ENCODE measurements at regions not wholly inside any gene's neighbourhood (a gene's known extent, or its start where the extent isn't known, plus 50 kb on each side); places are given as distances from the start of the nearest gene placed in this dataset.

GRCh38 chr13:80035096-80035495 lies 305.8 kb downstream of the SPRY2 start:
- 45 to 49% (median 45%) methylated on average over 1 of the region's 1 CpG for WGBS, 3 donors
- TF ChIP-seq EP300 (IDR thresholded peaks at IDR 0.05) (no peak), POLR2A (IDR thresholded peaks at IDR 0.05) (no peak), CTCF (IDR thresholded peaks at IDR 0.05) (no peak)
- H3K27ac ChIP-seq, result no peak overlapping the region
- DNase-seq, result no peak
- H3K9me3 ChIP-seq, result no peaks in the 10 kb centered on the region
- no peaks in the 10 kb centered on the region for H3K36me3 ChIP-seq
- no peaks in the 10 kb centered on the region for H3K27me3 ChIP-seq
- no peaks in the 10 kb centered on the region for H3K4me1 ChIP-seq (ENCODE audit: insufficient read depth)
- intact Hi-C loops (cut with DNase I), result no loop called here
- H3K4me3 ChIP-seq, result no peak overlapping the region

- no peaks in the 10 kb centered on the region for H3K4me1 ChIP-seq (ENCODE audit: insufficient read depth)
- no peaks in the 10 kb centered on the region for H3K9me3 ChIP-seq
- H3K36me3 ChIP-seq, result no peaks in the 10 kb centered on the region
- no peak for DNase-seq
- WGBS, 3 donors, result 92 to 96% (median 96%) methylated on average over 2 of the region's 2 CpGs
- no peak overlapping the region for H3K27ac ChIP-seq
- no peak overlapping the region for H3K4me3 ChIP-seq
- intact Hi-C loops (cut with DNase I), result no loop called here
- no peaks in the 10 kb centered on the region for H3K27me3 ChIP-seq
- no peak for TF ChIP-seq EP300 (IDR thresholded peaks at IDR 0.05)
- no peak for TF ChIP-seq POLR2A (IDR thresholded peaks at IDR 0.05)
- TF ChIP-seq CTCF (IDR thresholded peaks at IDR 0.05), result no peak
Observed at GRCh38 chr13:80033951-80034350, 307.0 kb downstream of the SPRY2 start.

- H3K36me3 ChIP-seq, result no peaks in the 10 kb centered on the region
- no peaks in the 10 kb centered on the region for H3K27me3 ChIP-seq
- intact Hi-C loops (cut with DNase I), result no loop called here
- no peak for DNase-seq
- no peak for TF ChIP-seq CTCF (IDR thresholded peaks at IDR 0.05)
- TF ChIP-seq POLR2A (IDR thresholded peaks at IDR 0.05), result no peak
- no peak for TF ChIP-seq EP300 (IDR thresholded peaks at IDR 0.05)
- H3K4me3 ChIP-seq, result no peak overlapping the region
- WGBS, 3 donors, result 43 to 69% (median 59%) methylated on average over 1 of the region's 1 CpG
- H3K27ac ChIP-seq, result no peak overlapping the region
- H3K4me1 ChIP-seq (ENCODE audit: insufficient read depth), result no peaks in the 10 kb centered on the region
- no peaks in the 10 kb centered on the region for H3K9me3 ChIP-seq
Observed at GRCh38 chr13:80033286-80033685, 307.6 kb downstream of the SPRY2 start.

- Histone ChIP-seq H3K4me1 (ENCODE audit: insufficient read depth) (no peaks in the 10 kb centered on the region), H3K27me3 (no peaks in the 10 kb centered on the region), H3K27ac (no peak overlapping the region), H3K4me3 (no peak overlapping the region), H3K36me3 (no peaks in the 10 kb centered on the region), H3K9me3 (no peaks in the 10 kb centered on the region)
- 47 to 56% (median 52%) methylated on average over 3 of the region's 3 CpGs for WGBS, 3 donors
- intact Hi-C loops (cut with DNase I), result no loop called here
- TF ChIP-seq POLR2A (IDR thresholded peaks at IDR 0.05), result no peak
- no peak for TF ChIP-seq CTCF (IDR thresholded peaks at IDR 0.05)
- TF ChIP-seq EP300 (IDR thresholded peaks at IDR 0.05), result no peak
- DNase-seq, result no peak
Observed at GRCh38 chr13:80030491-80030890, 310.4 kb downstream of the SPRY2 start.

GRCh38 chr13:80029170-80029569 lies 311.8 kb downstream of the SPRY2 start:
- intact Hi-C loops (cut with DNase I), result no loop called here
- no peaks in the 10 kb centered on the region for H3K27me3 ChIP-seq
- no peak for TF ChIP-seq EP300 (IDR thresholded peaks at IDR 0.05)
- TF ChIP-seq CTCF (IDR thresholded peaks at IDR 0.05), result no peak
- TF ChIP-seq POLR2A (IDR thresholded peaks at IDR 0.05), result no peak
- 69 to 89% (median 73%) methylated on average over 2 of the region's 2 CpGs for WGBS, 3 donors
- no peaks in the 10 kb centered on the region for H3K9me3 ChIP-seq
- H3K4me3 ChIP-seq, result no peak overlapping the region
- DNase-seq, result no peak
- no peak overlapping the region for H3K27ac ChIP-seq
- no peaks in the 10 kb centered on the region for H3K36me3 ChIP-seq
- H3K4me1 ChIP-seq (ENCODE audit: insufficient read depth), result no peaks in the 10 kb centered on the region

All from ovary (tissue), 7 donors.